ENCODE measurements at regions not wholly inside any gene's neighbourhood (a gene's known extent, or its start where the extent isn't known, plus 50 kb on each side); places are given as distances from the start of the nearest gene placed in this dataset.

- no peaks in the 10 kb centered on the region for H3K36me3 Mint-ChIP-seq (ENCODE audit: unreplicated experiment)
Observed at GRCh38 chr5:136605638-136606037, 240.3 kb upstream of the TRPC7 start.

DNA sequence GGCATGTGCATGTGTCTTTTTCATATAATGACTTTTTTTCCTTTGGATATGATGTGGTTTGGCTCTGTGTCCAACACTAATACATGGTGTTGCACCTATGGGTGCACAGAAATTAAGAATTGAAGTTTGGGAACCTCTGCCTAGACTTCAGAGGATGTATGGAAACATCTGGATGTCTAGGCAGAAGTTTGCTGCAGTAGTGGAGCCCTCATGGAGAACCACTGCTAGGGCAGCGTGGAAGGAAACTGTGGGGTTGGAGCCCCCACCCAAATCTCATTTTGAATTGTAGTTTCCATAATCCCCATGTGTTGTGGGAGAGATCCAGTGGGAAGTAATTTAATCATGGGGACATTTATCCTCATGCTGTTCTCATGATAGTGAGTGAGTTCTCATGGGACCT, 235.0 kb upstream of the TRPC7 start:
- no peak for TF ChIP-seq CTCF (IDR thresholded peaks at IDR 0.05)
- H3K27me3 Mint-ChIP-seq (ENCODE audit: unreplicated experiment): peaks cover 7% of the 10 kb centered on the region
- H3K9me3 Mint-ChIP-seq (ENCODE audit: unreplicated experiment): peaks cover 15% of the 10 kb centered on the region
- no peak overlapping the region for H3K27ac Mint-ChIP-seq (ENCODE audit: unreplicated experiment)
- no peaks in the 10 kb centered on the region for H3K36me3 Mint-ChIP-seq (ENCODE audit: unreplicated experiment)
- no peak overlapping the region for H3K4me3 Mint-ChIP-seq (ENCODE audit: unreplicated experiment)
- no peaks in the 10 kb centered on the region for H3K4me1 Mint-ChIP-seq (ENCODE audit: unreplicated experiment)
- DNase-seq (ENCODE audit: extremely low spot score, unreplicated experiment): no peak

More at GRCh38 chr5:136605638-136606037, 240.3 kb upstream of the TRPC7 start:
- Mint-ChIP-seq H3K9me3 (ENCODE audit: unreplicated experiment) (peaks cover 15% of the 10 kb centered on the region), H3K27ac (ENCODE audit: unreplicated experiment) (no peak overlapping the region), H3K27me3 (ENCODE audit: unreplicated experiment) (peaks cover 3% of the 10 kb centered on the region), H3K4me3 (ENCODE audit: unreplicated experiment) (no peak overlapping the region), H3K4me1 (ENCODE audit: unreplicated experiment) (no peaks in the 10 kb centered on the region)
- no peak for DNase-seq (ENCODE audit: extremely low spot score, unreplicated experiment)
- no peak for TF ChIP-seq CTCF (IDR thresholded peaks at IDR 0.05)

- H3K4me3 Mint-ChIP-seq (ENCODE audit: unreplicated experiment): no peak overlapping the region
- H3K9me3 Mint-ChIP-seq (ENCODE audit: unreplicated experiment): peaks cover 15% of the 10 kb centered on the region
- H3K27ac Mint-ChIP-seq (ENCODE audit: unreplicated experiment): no peak overlapping the region
- TF ChIP-seq CTCF (IDR thresholded peaks at IDR 0.05): no peak
- H3K36me3 Mint-ChIP-seq (ENCODE audit: unreplicated experiment): no peaks in the 10 kb centered on the region
- H3K4me1 Mint-ChIP-seq (ENCODE audit: unreplicated experiment): no peaks in the 10 kb centered on the region
- H3K27me3 Mint-ChIP-seq (ENCODE audit: unreplicated experiment): peaks cover 7% of the 10 kb centered on the region
- no peak for DNase-seq (ENCODE audit: extremely low spot score, unreplicated experiment)
Observed at GRCh38 chr5:136598802-136599404, 233.6 kb upstream of the TRPC7 start.

DNA sequence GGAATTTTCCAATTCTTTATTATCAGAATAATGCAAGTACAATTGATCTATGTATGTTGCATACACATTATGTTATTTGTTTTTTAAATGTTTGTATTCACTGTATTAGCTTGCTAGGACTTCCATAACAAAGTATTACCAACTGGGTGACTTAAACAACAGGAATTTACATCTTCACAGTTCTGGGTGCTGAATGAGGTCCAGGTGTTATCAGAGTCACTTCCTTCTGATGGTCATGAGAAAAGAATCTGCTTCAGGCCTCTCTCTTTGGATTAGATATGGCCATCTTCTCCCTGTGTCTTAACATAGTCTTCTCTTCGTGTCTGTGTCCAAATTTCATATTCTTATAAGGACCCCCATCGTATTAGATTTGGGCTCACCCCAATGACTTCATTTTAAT, 229.1 kb upstream of the TRPC7 start:
- no peak for DNase-seq (ENCODE audit: extremely low spot score, unreplicated experiment)
- H3K27me3 Mint-ChIP-seq (ENCODE audit: unreplicated experiment): peaks cover 10% of the 10 kb centered on the region
- H3K4me1 Mint-ChIP-seq (ENCODE audit: unreplicated experiment): no peaks in the 10 kb centered on the region
- no peak overlapping the region for H3K27ac Mint-ChIP-seq (ENCODE audit: unreplicated experiment)
- no peaks in the 10 kb centered on the region for H3K36me3 Mint-ChIP-seq (ENCODE audit: unreplicated experiment)
- no peak for TF ChIP-seq CTCF (IDR thresholded peaks at IDR 0.05)
- H3K9me3 Mint-ChIP-seq (ENCODE audit: unreplicated experiment): no peaks in the 10 kb centered on the region
- H3K4me3 Mint-ChIP-seq (ENCODE audit: unreplicated experiment): no peak overlapping the region

- DNase-seq (ENCODE audit: extremely low spot score, unreplicated experiment): no peak
- H3K4me1 Mint-ChIP-seq (ENCODE audit: unreplicated experiment): no peaks in the 10 kb centered on the region
- no peak overlapping the region for H3K27ac Mint-ChIP-seq (ENCODE audit: unreplicated experiment)
- H3K27me3 Mint-ChIP-seq (ENCODE audit: unreplicated experiment): peaks cover 14% of the 10 kb centered on the region
- no peak for TF ChIP-seq CTCF (IDR thresholded peaks at IDR 0.05)
- H3K36me3 Mint-ChIP-seq (ENCODE audit: unreplicated experiment): no peaks in the 10 kb centered on the region
- H3K9me3 Mint-ChIP-seq (ENCODE audit: unreplicated experiment): no peaks in the 10 kb centered on the region
- no peak overlapping the region for H3K4me3 Mint-ChIP-seq (ENCODE audit: unreplicated experiment)
Observed at GRCh38 chr5:136590581-136590980, 225.2 kb upstream of the TRPC7 start.

Data from osteocyte (in vitro differentiated cells).